SK-N-SH (cell line): ENCODE measurements at regions not wholly inside any gene's neighbourhood (a gene's known extent, or its start where the extent isn't known, plus 50 kb on each side); places are given as distances from the start of the nearest gene placed in this dataset.

Experiments used
- CTCF ChIA-PET: fragments of 300-600, 350-600 bp; formaldehyde crosslinking; extraction: SDS; loops from one replicate; lab custom pipeline; 2021; lab: Yijun Ruan, JAX
- POLR2A ChIA-PET: fragments of 350-600 bp; sonication (Branson Sonifier 250); formaldehyde crosslinking; extraction: SDS; loops from one replicate; lab custom pipeline; 2020; ENCODE audit warnings: antibody characterized with exemption, inconsistent platforms; lab: Yijun Ruan, JAX
- DNase-seq: peaks from one replicate; pipeline ENCODE4 v3.0.0; 2012
- H2AFZ ChIP-seq: fragments of 200-600 bp; sonication (generic); 2 replicates; pipeline ENCODE4 v1.8.1; 2016; ENCODE audit warnings: antibody characterized with exemption, mild to moderate bottlenecking, low read depth
- H3F3A ChIP-seq: fragments of 200-600 bp; sonication (generic); replicated peaks from 2 replicates; pipeline ENCODE3; 2016; ENCODE audit warnings: antibody characterized with exemption, mild to moderate bottlenecking; ENCODE audit not compliant: insufficient read depth
- H3K27ac ChIP-seq, 2 experiments: fragments of 200-500 bp in 1 of 2; fragments of 200-600 bp in 1 of 2; sonication (Bioruptor generic) in 1 of 2; sonication (generic), shearing (Covaris generic) in 1 of 2; 2 replicates each; pipeline versions ENCODE4 v1.5.1 to v1.6.1; 2014 to 2016; ENCODE audit warnings: low read depth in 2 of 2, inconsistent platforms in 1 of 2, low read length in 1 of 2, mild to moderate bottlenecking in 1 of 2, mixed read lengths in 1 of 2
- H3K27me3 ChIP-seq: fragments of 200-600 bp; sonication (generic), shearing (Covaris generic); 2 replicates; pipeline ENCODE4 v1.6.1; 2016; ENCODE audit warnings: mixed run types; ENCODE audit not compliant: insufficient read depth
- H3K36me3 ChIP-seq, 2 experiments: fragments of 200-500 bp in 1 of 2; fragments of 200-600 bp in 1 of 2; sonication (Bioruptor generic) in 1 of 2; sonication (generic) in 1 of 2; replicated peaks in 1 of 2; 2 replicates each; pipeline versions ENCODE3 to v1.5.1; 2014 to 2016; ENCODE audit warnings: low read length in 1 of 2, mild to moderate bottlenecking in 1 of 2; ENCODE audit not compliant: insufficient read depth in 2 of 2, control insufficient read depth in 1 of 2
- H3K4me1 ChIP-seq, 2 experiments: fragments of 200-500 bp in 1 of 2; fragments of 200-600 bp in 1 of 2; sonication (Bioruptor generic) in 1 of 2; sonication (generic), shearing (Covaris generic) in 1 of 2; 2 replicates each; pipeline versions ENCODE4 v1.5.1 to v1.6.1; 2014 to 2016; ENCODE audit warnings: low read depth in 1 of 2, low read length in 1 of 2, mixed run types in 1 of 2; ENCODE audit not compliant: insufficient read depth in 2 of 2, control insufficient read depth in 1 of 2
- H3K4me2 ChIP-seq: fragments of 200-600 bp; sonication (generic), shearing (Covaris generic); 2 replicates; pipeline ENCODE4 v1.6.1; 2017; ENCODE audit warnings: mixed run types
- H3K4me3 ChIP-seq, 2 experiments: fragments of 200-500 bp in 1 of 2; fragments of 200-600 bp in 1 of 2; sonication (Bioruptor generic) in 1 of 2; sonication (generic), shearing (Covaris generic) in 1 of 2; 2 replicates each; pipeline versions ENCODE4 v1.5.1 to v1.8.1; 2014 to 2016; ENCODE audit warnings: low read depth in 2 of 2, inconsistent platforms in 1 of 2, low read length in 1 of 2, mild to moderate bottlenecking in 1 of 2, mixed read lengths in 1 of 2, moderate library complexity in 1 of 2
- H3K79me2 ChIP-seq: fragments of 200-600 bp; sonication (generic); 2 replicates; pipeline ENCODE4 v1.8.1; 2017; ENCODE audit warnings: mild to moderate bottlenecking; ENCODE audit not compliant: insufficient read depth
- H3K9ac ChIP-seq: fragments of 200-600 bp; sonication (generic); 2 replicates; pipeline ENCODE4 v1.6.1; 2017; ENCODE audit warnings: mixed run types
- H3K9me2 ChIP-seq: fragments of 200-600 bp; sonication (generic); 2 replicates; pipeline ENCODE4 v1.6.1; 2017; ENCODE audit warnings: mixed run types
- H3K9me3 ChIP-seq: fragments of 200-600 bp; sonication (generic); 2 replicates; pipeline ENCODE4 v1.6.1; 2017; ENCODE audit warnings: mixed run types, mild to moderate bottlenecking, moderate library complexity
- H4K20me1 ChIP-seq: fragments of 200-600 bp; sonication (generic); 2 replicates; pipeline ENCODE4 v1.6.1; 2017; ENCODE audit warnings: mild to moderate bottlenecking, mixed run types; ENCODE audit not compliant: insufficient read depth
- ELF1 ChIP-seq: IDR thresholded peaks from 2 replicates; pipeline ENCODE4 v1.4.0; 2012
- EP300 ChIP-seq, 2 experiments: IDR thresholded peaks; 2 replicates each; pipeline versions ENCODE4 v1.4.0 to v1.6.1; 2012; ENCODE audit warnings: borderline replicate concordance in 1 of 2, low read depth in 1 of 2, low read length in 1 of 2
- EZH2phosphoT487 ChIP-seq: fragments of 200-600 bp; sonication (generic); IDR thresholded peaks from 2 replicates; pipeline ENCODE4 v1.6.1; 2017; ENCODE audit warnings: low read depth, mixed run types, mild to moderate bottlenecking, antibody characterized with exemption, moderate library complexity, borderline replicate concordance
- FOXJ3 ChIP-seq: sonication (generic); formaldehyde crosslinking; IDR thresholded peaks from 2 replicates; pipeline ENCODE4 v1.5.1; 2020; ENCODE audit warnings: mild to moderate bottlenecking, missing genetic modification reagents
- IRF3 ChIP-seq: fragments of 150-350 bp; IDR thresholded peaks from 2 replicates; pipeline ENCODE4 v1.6.1; 2016; ENCODE audit warnings: mild to moderate bottlenecking, low read depth, low read length
- RAD21 ChIP-seq: IDR thresholded peaks from 2 replicates; pipeline ENCODE4 v1.6.1; 2012; ENCODE audit warnings: mild to moderate bottlenecking, low read length
- RCOR1 ChIP-seq: fragments of 150-350 bp; IDR thresholded peaks from 2 replicates; pipeline ENCODE4 v1.6.1; 2017; ENCODE audit warnings: antibody characterized with exemption, low read length
- SMC3 ChIP-seq: IDR thresholded peaks from 2 replicates; pipeline ENCODE4 v1.6.1; 2012; ENCODE audit warnings: low read depth, low read length, improper control_type of control experiment
- TCF12 ChIP-seq: IDR thresholded peaks from 2 replicates; pipeline ENCODE4 v1.4.0; 2012
- TEAD4 ChIP-seq: IDR thresholded peaks from 2 replicates; pipeline ENCODE4 v1.4.0; 2012; ENCODE audit warnings: mild to moderate bottlenecking, borderline replicate concordance; ENCODE audit not compliant: insufficient read depth
- ZBTB33 ChIP-seq: IDR thresholded peaks from 2 replicates; pipeline ENCODE4 v1.4.0; 2012; ENCODE audit warnings: low read depth, borderline replicate concordance
- WGBS: methylation state at CpG from one replicate; pipeline ENCODE4 v1.1.6; 2017; ENCODE audit warnings: low lambda C conversion rate; 5-methylcytosine and 5-hydroxymethylcytosine counted together
- TF ChIP-seq, protein P1 (sequence below): fragments of 200-600 bp; sonication (generic); IDR thresholded peaks from 2 replicates; pipeline ENCODE4 v1.6.1; 2017; ENCODE audit warnings: antibody characterized with exemption, mild to moderate bottlenecking, moderate library complexity

DNA sequence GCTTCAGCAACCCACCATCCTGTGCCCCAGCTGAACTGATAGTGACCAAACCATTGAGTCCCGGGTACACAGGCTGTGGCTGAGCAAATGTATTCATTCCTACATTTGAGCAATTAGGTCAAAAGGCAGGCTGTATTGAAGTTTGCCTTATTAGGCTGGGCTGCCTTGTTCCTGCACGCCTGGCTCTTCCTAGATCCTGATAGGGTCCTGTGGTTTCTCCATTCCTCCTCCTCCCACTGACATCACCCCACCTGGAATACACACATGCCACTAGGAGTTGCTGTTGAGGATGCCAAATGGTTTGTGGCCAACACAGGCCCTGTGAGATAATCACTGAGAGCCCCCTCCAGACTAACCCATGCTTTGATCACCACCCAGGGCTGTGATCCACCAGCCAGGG, 66.4 kb upstream of the FGFR2 start:
- peaks cover 7 to 22% of the 10 kb centered on the region in 2 experiments; a peak in 3 of 4 replicates for H3K4me1 ChIP-seq
- no peaks in the 10 kb centered on the region for H3K79me2 ChIP-seq
- H3K9ac ChIP-seq: no peak overlapping the region
- DNase-seq: no peak
- H2AFZ ChIP-seq: no peak overlapping the region
- no peaks in the 10 kb centered on the region for H3F3A ChIP-seq
- no peaks in the 10 kb centered on the region for H3K9me2 ChIP-seq
- H3K27ac ChIP-seq: no peak overlapping the region
- WGBS: 11% methylated on average over 2 of the region's 2 CpGs
- no peak for TF ChIP-seq FOXJ3
- no peaks in the 10 kb centered on the region for H3K27me3 ChIP-seq
- POLR2A ChIA-PET: interaction anchor here (0.7 kb wide), 1 partner anchor 10 kb away, joined by 3 read pairs; no protein-coding TSS in a partner anchor
- no peaks in the 10 kb centered on the region for H3K36me3 ChIP-seq
- H3K4me3 ChIP-seq: no peak overlapping the region
- CTCF ChIA-PET: interaction anchor here (0.8 to 1.5 kb wide), 3 partner anchors 10 to 33 kb away, joined by 3 to 4 read pairs (median 3); no protein-coding TSS in a partner anchor
- no peak overlapping the region for H3K4me2 ChIP-seq
- H3K9me3 ChIP-seq: no peaks in the 10 kb centered on the region
- H4K20me1 ChIP-seq: no peaks in the 10 kb centered on the region

GRCh38 chr10:121662945-121663917, 65.0 kb upstream of the FGFR2 start:
- no peaks in the 10 kb centered on the region for H3K9me3 ChIP-seq
- H3K36me3 ChIP-seq: no peaks in the 10 kb centered on the region
- H3F3A ChIP-seq: no peaks in the 10 kb centered on the region
- no peaks in the 10 kb centered on the region for H3K27me3 ChIP-seq
- no peaks in the 10 kb centered on the region for H3K79me2 ChIP-seq
- DNase-seq: peak; percentile 64
- no peak overlapping the region for H3K4me3 ChIP-seq
- H3K4me2 ChIP-seq: no peak overlapping the region
- H2AFZ ChIP-seq: no peak overlapping the region
- no peaks in the 10 kb centered on the region for H3K9me2 ChIP-seq
- CTCF ChIA-PET: interaction anchor here (0.6 to 2.6 kb wide), 22 partner anchors 8 to 832 kb away, joined by 3 to 9 read pairs (median 3); no protein-coding TSS in a partner anchor
- no peaks in the 10 kb centered on the region for H4K20me1 ChIP-seq
- TF ChIP-seq EZH2phosphoT487: no peak
- TF ChIP-seq, protein P1, sequence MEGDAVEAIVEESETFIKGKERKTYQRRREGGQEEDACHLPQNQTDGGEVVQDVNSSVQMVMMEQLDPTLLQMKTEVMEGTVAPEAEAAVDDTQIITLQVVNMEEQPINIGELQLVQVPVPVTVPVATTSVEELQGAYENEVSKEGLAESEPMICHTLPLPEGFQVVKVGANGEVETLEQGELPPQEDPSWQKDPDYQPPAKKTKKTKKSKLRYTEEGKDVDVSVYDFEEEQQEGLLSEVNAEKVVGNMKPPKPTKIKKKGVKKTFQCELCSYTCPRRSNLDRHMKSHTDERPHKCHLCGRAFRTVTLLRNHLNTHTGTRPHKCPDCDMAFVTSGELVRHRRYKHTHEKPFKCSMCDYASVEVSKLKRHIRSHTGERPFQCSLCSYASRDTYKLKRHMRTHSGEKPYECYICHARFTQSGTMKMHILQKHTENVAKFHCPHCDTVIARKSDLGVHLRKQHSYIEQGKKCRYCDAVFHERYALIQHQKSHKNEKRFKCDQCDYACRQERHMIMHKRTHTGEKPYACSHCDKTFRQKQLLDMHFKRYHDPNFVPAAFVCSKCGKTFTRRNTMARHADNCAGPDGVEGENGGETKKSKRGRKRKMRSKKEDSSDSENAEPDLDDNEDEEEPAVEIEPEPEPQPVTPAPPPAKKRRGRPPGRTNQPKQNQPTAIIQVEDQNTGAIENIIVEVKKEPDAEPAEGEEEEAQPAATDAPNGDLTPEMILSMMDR: peak; percentile 37
- peak; percentile 51 for TF ChIP-seq RAD21
- peak; percentile 28; the same call in 1 of the 2 replicates for TF ChIP-seq SMC3
- no peak overlapping the region for H3K9ac ChIP-seq
- H3K27ac ChIP-seq: no peak overlapping the region
- POLR2A ChIA-PET: no interaction called here
- WGBS: 53% methylated on average over 11 of the region's 11 CpGs
- H3K4me1 ChIP-seq: peaks cover 2 to 7% of the 10 kb centered on the region in 2 experiments; a peak in 3 of 4 replicates

- H4K20me1 ChIP-seq: no peaks in the 10 kb centered on the region
- no peak for DNase-seq
- peaks cover 0 to under 1% of the 10 kb centered on the region in 2 experiments; a peak in 1 of 4 replicates for H3K4me1 ChIP-seq
- H3K9me3 ChIP-seq: no peaks in the 10 kb centered on the region
- H3K4me3 ChIP-seq: no peak overlapping the region
- no peak overlapping the region for H2AFZ ChIP-seq
- no peaks in the 10 kb centered on the region for H3K79me2 ChIP-seq
- H3K9me2 ChIP-seq: no peaks in the 10 kb centered on the region
- 62% methylated on average over 10 of the region's 13 CpGs for WGBS
- H3K27ac ChIP-seq: no peak overlapping the region
- TF ChIP-seq TEAD4: no peak
- TF ChIP-seq ZBTB33: no peak
- TF ChIP-seq RCOR1: no peak
- TF ChIP-seq EP300 (IDR thresholded peaks at IDR 0.05; ENCODE audit: borderline replicate concordance in 1 of 2, low read depth in 1 of 2, low read length in 1 of 2): no peak
- TF ChIP-seq TCF12: no peak
- TF ChIP-seq IRF3: no peak
- TF ChIP-seq ELF1: no peak
- POLR2A ChIA-PET: no interaction called here
- H3F3A ChIP-seq: no peaks in the 10 kb centered on the region
- H3K36me3 ChIP-seq: no peaks in the 10 kb centered on the region
- CTCF ChIA-PET: interaction anchor here (0.6 to 2.6 kb wide), 19 partner anchors 9 to 831 kb away, joined by 3 to 9 read pairs (median 4); no protein-coding TSS in a partner anchor
- H3K27me3 ChIP-seq: no peaks in the 10 kb centered on the region
- H3K9ac ChIP-seq: no peak overlapping the region
- H3K4me2 ChIP-seq: no peak overlapping the region
Observed at GRCh38 chr10:121662531-121662930, 64.3 kb upstream of the FGFR2 start.
